ENCODE measurements at regions not wholly inside any gene's neighbourhood (a gene's known extent, or its start where the extent isn't known, plus 50 kb on each side); places are given as distances from the start of the nearest gene placed in this dataset.

GRCh38 chr2:20558391-20559150 lies 92.3 kb downstream of the HS1BP3 start:
- Histone ChIP-seq H3K4me1 (ENCODE audit: insufficient read depth, low read length) (peaks cover 3% of the 10 kb centered on the region; the same call in 1 of the 2 replicates), H3K9me2 (replicated peaks; ENCODE audit: low read length) (no peaks in the 10 kb centered on the region), H3K9me3 (ENCODE audit: low read length) (no peaks in the 10 kb centered on the region), H3K4me3 (ENCODE audit: low read length) (no peak overlapping the region), H3K9ac (ENCODE audit: low read length) (no peak overlapping the region), H3F3A (ENCODE audit: low read length, unreplicated experiment) (no peaks in the 10 kb centered on the region), H2AFZ (ENCODE audit: low read length) (no peak overlapping the region), H3K27me3 (ENCODE audit: low read length) (no peaks in the 10 kb centered on the region), H3K4me2 (ENCODE audit: low read length) (no peak overlapping the region), H3K79me2 (ENCODE audit: low read length) (no peaks in the 10 kb centered on the region), H3K36me3 (ENCODE audit: low read depth, low read length) (no peaks in the 10 kb centered on the region), H4K20me1 (ENCODE audit: low read length) (no peaks in the 10 kb centered on the region), H3K27ac (ENCODE audit: low read length) (no peak overlapping the region)
- CTCF ChIA-PET, result no interaction called here
- TF ChIP-seq EZH2phosphoT487 (IDR thresholded peaks at IDR 0.05; ENCODE audit: borderline replicate concordance, low read length), result no peak
- TF ChIP-seq CTCF (conservative IDR thresholded peaks at IDR 0.05; ENCODE audit: low read depth, low read length), result no peak
- TF ChIP-seq EZH2 (IDR thresholded peaks at IDR 0.05; ENCODE audit: low read length, unreplicated experiment), result no peak
- POLR2A ChIA-PET (ENCODE audit: unreplicated experiment), result no interaction called here
- intact Hi-C loops (cut with micrococcal nuclease), result no loop called here
- no TSS peak for BruUV-seq (replicated peaks)
- no peak for DNase-seq
- no peak for ATAC-seq

- Histone ChIP-seq H3K27me3 (ENCODE audit: low read length) (no peaks in the 10 kb centered on the region), H3K4me2 (ENCODE audit: low read length) (no peak overlapping the region), H3K36me3 (ENCODE audit: low read depth, low read length) (no peaks in the 10 kb centered on the region), H3F3A (ENCODE audit: low read length, unreplicated experiment) (no peaks in the 10 kb centered on the region), H3K79me2 (ENCODE audit: low read length) (no peaks in the 10 kb centered on the region), H2AFZ (ENCODE audit: low read length) (no peak overlapping the region), H3K27ac (ENCODE audit: low read length) (no peak overlapping the region), H3K9ac (ENCODE audit: low read length) (no peak overlapping the region), H3K4me3 (ENCODE audit: low read length) (no peak overlapping the region), H3K9me3 (ENCODE audit: low read length) (no peaks in the 10 kb centered on the region), H4K20me1 (ENCODE audit: low read length) (no peaks in the 10 kb centered on the region), H3K4me1 (ENCODE audit: insufficient read depth, low read length) (peaks cover 5% of the 10 kb centered on the region; the same call in 1 of the 2 replicates), H3K9me2 (replicated peaks; ENCODE audit: low read length) (no peaks in the 10 kb centered on the region)
- ATAC-seq, result no peak
- BruUV-seq (replicated peaks), result no TSS peak
- ChIA-PET POLR2A (ENCODE audit: unreplicated experiment) (no interaction called here), CTCF (no interaction called here)
- TF ChIP-seq EZH2 (IDR thresholded peaks at IDR 0.05; ENCODE audit: low read length, unreplicated experiment) (no peak), EZH2phosphoT487 (IDR thresholded peaks at IDR 0.05; ENCODE audit: borderline replicate concordance, low read length) (no peak)
- DNase-seq, result no peak
- intact Hi-C loops (cut with micrococcal nuclease), result no loop called here
Measured at GRCh38 chr2:20559277-20559676, 91.6 kb downstream of the HS1BP3 start.

GRCh38 chr2:20560011-20560410 lies 90.9 kb downstream of the HS1BP3 start:
- Histone ChIP-seq H3K9me3 (ENCODE audit: low read length) (no peaks in the 10 kb centered on the region), H3K4me3 (ENCODE audit: low read length) (no peak overlapping the region), H3K27me3 (ENCODE audit: low read length) (no peaks in the 10 kb centered on the region), H2AFZ (ENCODE audit: low read length) (no peak overlapping the region), H3F3A (ENCODE audit: low read length, unreplicated experiment) (no peaks in the 10 kb centered on the region), H4K20me1 (ENCODE audit: low read length) (no peaks in the 10 kb centered on the region), H3K9me2 (replicated peaks; ENCODE audit: low read length) (no peaks in the 10 kb centered on the region), H3K36me3 (ENCODE audit: low read depth, low read length) (no peaks in the 10 kb centered on the region), H3K27ac (ENCODE audit: low read length) (no peak overlapping the region), H3K4me2 (ENCODE audit: low read length) (no peak overlapping the region), H3K4me1 (ENCODE audit: insufficient read depth, low read length) (peaks cover 5% of the 10 kb centered on the region; the same call in 1 of the 2 replicates), H3K9ac (ENCODE audit: low read length) (no peak overlapping the region), H3K79me2 (ENCODE audit: low read length) (no peaks in the 10 kb centered on the region)
- ATAC-seq, result no peak
- ChIA-PET POLR2A (ENCODE audit: unreplicated experiment) (no interaction called here), CTCF (no interaction called here)
- no TSS peak for BruUV-seq (replicated peaks)
- no peak for DNase-seq
- TF ChIP-seq EZH2phosphoT487 (IDR thresholded peaks at IDR 0.05; ENCODE audit: borderline replicate concordance, low read length) (no peak), EZH2 (IDR thresholded peaks at IDR 0.05; ENCODE audit: low read length, unreplicated experiment) (no peak), CTCF (conservative IDR thresholded peaks at IDR 0.05; ENCODE audit: low read depth, low read length) (no peak)
- intact Hi-C loops (cut with micrococcal nuclease), result no loop called here

All from PC-3 (cell line).